ENCODE measurements at regions not wholly inside any gene's neighbourhood (a gene's known extent, or its start where the extent isn't known, plus 50 kb on each side); places are given as distances from the start of the nearest gene placed in this dataset.
"Not testable (repeated sequence)": the region's sequence is repeated elsewhere in the genome, so short reads cannot be mapped to it uniquely, and the experiment has no call there.

GRCh38 chr1:47604869-47605268, 167.0 kb downstream of the FOXD2 start:
- not testable (repeated sequence) for H3K4me2 ChIP-seq (ENCODE audit: insufficient read depth, insufficient read length, low read length); H4K5ac ChIP-seq (ENCODE audit: insufficient read length, low read depth, low read length); H3K18ac ChIP-seq (ENCODE audit: insufficient read length, low read depth, low read length); H3K4me3 Mint-ChIP-seq; H4K8ac ChIP-seq (replicated peaks; ENCODE audit: insufficient read length, low read depth, low read length); H2BK15ac ChIP-seq (ENCODE audit: low read depth, low read length); H2BK20ac ChIP-seq (ENCODE audit: low read depth, low read length, poor library complexity, severe bottlenecking); H3K79me2 ChIP-seq (ENCODE audit: insufficient read depth, low read length); H3K56ac ChIP-seq (ENCODE audit: insufficient read length, low read depth, low read length); H3K4me1 Mint-ChIP-seq; H2BK120ac ChIP-seq (ENCODE audit: low read depth, low read length, poor library complexity, severe bottlenecking); H2AFZ ChIP-seq (ENCODE audit: low read length); H4K20me1 ChIP-seq (ENCODE audit: control insufficient read depth, insufficient read depth, insufficient read length); H3T11ph ChIP-seq (ENCODE audit: low read length); H3K27me3 ChIP-seq (ENCODE audit: insufficient read depth, low read length); H4K91ac ChIP-seq (ENCODE audit: insufficient read length, low read depth, low read length); H3K27ac Mint-ChIP-seq; H3K79me1 ChIP-seq (ENCODE audit: insufficient read depth, low read depth, low read length, poor library complexity, severe bottlenecking); H3K14ac ChIP-seq (ENCODE audit: insufficient read depth, low read length); H3K23me2 ChIP-seq (ENCODE audit: insufficient read length, low read depth, low read length, poor library complexity, severe bottlenecking); H3K27ac ChIP-seq (ENCODE audit: insufficient read length, low read depth, low read length); H3K4me1 ChIP-seq (ENCODE audit: insufficient read depth, low read length); H2BK5ac ChIP-seq (ENCODE audit: insufficient read length, low read length); H2AK5ac ChIP-seq (ENCODE audit: insufficient read length, low read length); H3K23ac ChIP-seq (ENCODE audit: insufficient read length, low read depth, low read length); H3K9ac ChIP-seq (ENCODE audit: extremely low read depth, insufficient read length, low read length); H3K4ac ChIP-seq (ENCODE audit: low read depth, low read length); DNase-seq; H2BK12ac ChIP-seq (ENCODE audit: insufficient read length, low read depth, low read length)
- Mint-ChIP-seq H3K36me3 (ENCODE audit: insufficient read depth in 1 of 3, low read depth in 3 of 3) (peaks cover 14 to 32% (median 20%) of the 10 kb centered on the region in 3 experiments), H3K27me3 (ENCODE audit: low read depth) (peaks cover 22% of the 10 kb centered on the region), H3K9me3 (peaks cover 55 to 65% of the 10 kb centered on the region in 2 experiments)
- H3K9me3 ChIP-seq (ENCODE audit: control insufficient read depth, low read depth, low read length): peaks cover 16% of the 10 kb centered on the region
- no CpG with 5 or more reads among the region's 1 CpG for WGBS (ENCODE audit: extremely low coverage, insufficient read length, low lambda C conversion rate)

All from H9 (cell line).